Spleen (tissue), 7 donors: ENCODE measurements at regions not wholly inside any gene's neighbourhood (a gene's known extent, or its start where the extent isn't known, plus 50 kb on each side); places are given as distances from the start of the nearest gene placed in this dataset.

Source experiments
- POLR2AphosphoS5 ChIP-seq, 3 donors: sonication (generic); formaldehyde crosslinking; IDR thresholded peaks; one replicate each; pipeline ENCODE4 v1.5.1; 2017; ENCODE audit warnings: antibody characterized with exemption in 3 of 3
- TF ChIP-seq, protein P1 (sequence below), 11 experiments: fragments of 200-600 bp in 7 of 11; fragments of 450-650 bp in 4 of 11; sonication (generic) in 4 of 11; IDR thresholded peaks in 8 of 11; conservative IDR thresholded peaks in 3 of 11; 1 replicate in 7 of 11; 2 replicates in 4 of 11; pipeline versions ENCODE4 v1.4.0 to v1.8.0; 2016 to 2021; ENCODE audit warnings: antibody characterized with exemption in 11 of 11, inconsistent platforms in 4 of 11, mild to moderate bottlenecking in 1 of 11
- donor health status: DM: no; HTN: no; CAD: no; lungs with moderate emphysema.
- donor health status: DM: no; HTN: no; CAD: no.
- donor health status: DM: no; HTN: no; CAD: no.

DNA sequence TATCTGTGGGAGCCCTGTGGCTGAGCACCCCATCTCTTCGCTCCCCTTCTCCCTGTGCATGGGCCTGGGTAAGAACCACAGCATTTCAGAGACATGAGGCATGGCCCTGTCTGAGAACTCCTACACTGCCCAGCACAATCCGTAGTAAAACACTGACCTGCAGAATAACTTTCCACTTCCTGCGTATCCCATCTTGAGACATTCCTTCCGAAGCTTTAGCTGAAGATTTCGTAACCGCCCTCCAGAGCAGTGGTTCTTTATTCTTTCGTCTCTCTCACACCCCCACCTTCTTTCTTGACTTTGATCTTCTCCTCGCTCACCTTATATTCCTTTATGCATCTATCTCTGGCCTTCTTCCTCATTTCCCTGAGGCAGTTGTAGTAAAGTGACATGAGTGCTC is 381.1 kb downstream of the HRH4 start:
- no peak for TF ChIP-seq POLR2AphosphoS5 (IDR thresholded peaks at IDR 0.05)
- TF ChIP-seq, protein P1, sequence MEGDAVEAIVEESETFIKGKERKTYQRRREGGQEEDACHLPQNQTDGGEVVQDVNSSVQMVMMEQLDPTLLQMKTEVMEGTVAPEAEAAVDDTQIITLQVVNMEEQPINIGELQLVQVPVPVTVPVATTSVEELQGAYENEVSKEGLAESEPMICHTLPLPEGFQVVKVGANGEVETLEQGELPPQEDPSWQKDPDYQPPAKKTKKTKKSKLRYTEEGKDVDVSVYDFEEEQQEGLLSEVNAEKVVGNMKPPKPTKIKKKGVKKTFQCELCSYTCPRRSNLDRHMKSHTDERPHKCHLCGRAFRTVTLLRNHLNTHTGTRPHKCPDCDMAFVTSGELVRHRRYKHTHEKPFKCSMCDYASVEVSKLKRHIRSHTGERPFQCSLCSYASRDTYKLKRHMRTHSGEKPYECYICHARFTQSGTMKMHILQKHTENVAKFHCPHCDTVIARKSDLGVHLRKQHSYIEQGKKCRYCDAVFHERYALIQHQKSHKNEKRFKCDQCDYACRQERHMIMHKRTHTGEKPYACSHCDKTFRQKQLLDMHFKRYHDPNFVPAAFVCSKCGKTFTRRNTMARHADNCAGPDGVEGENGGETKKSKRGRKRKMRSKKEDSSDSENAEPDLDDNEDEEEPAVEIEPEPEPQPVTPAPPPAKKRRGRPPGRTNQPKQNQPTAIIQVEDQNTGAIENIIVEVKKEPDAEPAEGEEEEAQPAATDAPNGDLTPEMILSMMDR (IDR thresholded peaks at IDR 0.05 in 8 of 11, conservative IDR thresholded peaks at IDR 0.05 in 3 of 11), result no peak
